Smooth muscle cell (in vitro differentiated cells): ENCODE measurements at regions not wholly inside any gene's neighbourhood (a gene's known extent, or its start where the extent isn't known, plus 50 kb on each side); places are given as distances from the start of the nearest gene placed in this dataset.
"Not testable (repeated sequence)": the region's sequence is repeated elsewhere in the genome, so short reads cannot be mapped to it uniquely, and the experiment has no call there.

ENCODE experiments used
- DNase-seq: peaks from one replicate; lab custom pipeline; 2025; ENCODE audit not compliant: unreplicated experiment; lab: John Stamatoyannopoulos, UW
- H2AFZ ChIP-seq: fragments of 200-600 bp; sonication (generic); 2 replicates; pipeline ENCODE4 v1.6.0; 2016; ENCODE audit warnings: antibody characterized with exemption, low read depth, mild to moderate bottlenecking
- H3F3A ChIP-seq: fragments of 200-600 bp; sonication (generic); 2 replicates; pipeline ENCODE4 v1.6.0; 2017; ENCODE audit warnings: antibody characterized with exemption, low read depth
- H3K27ac ChIP-seq: fragments of 200-600 bp; sonication (generic); 2 replicates; pipeline ENCODE4 v1.5.1; 2016; ENCODE audit warnings: low read depth, mild to moderate bottlenecking
- H3K27me3 ChIP-seq: fragments of 200-600 bp; sonication (generic); 2 replicates; pipeline ENCODE4 v1.6.1; 2016; ENCODE audit warnings: low read depth, mild to moderate bottlenecking
- H3K36me3 ChIP-seq: fragments of 200-600 bp; sonication (generic); 2 replicates; pipeline ENCODE4 v1.5.1; 2016; ENCODE audit warnings: low read depth
- H3K4me1 ChIP-seq: fragments of 200-600 bp; sonication (generic); 2 replicates; pipeline ENCODE4 v1.5.1; 2016; ENCODE audit warnings: low read depth
- H3K4me2 ChIP-seq: fragments of 200-600 bp; sonication (generic); 2 replicates; pipeline ENCODE4 v1.6.0; 2016; ENCODE audit warnings: mild to moderate bottlenecking
- H3K4me3 ChIP-seq: fragments of 200-600 bp; sonication (generic); 2 replicates; pipeline ENCODE4 v1.5.1; 2016; ENCODE audit warnings: mild to moderate bottlenecking
- H3K79me2 ChIP-seq: fragments of 200-600 bp; sonication (generic); 2 replicates; pipeline ENCODE4 v1.6.0; 2016; ENCODE audit warnings: low read depth, mild to moderate bottlenecking
- H3K9ac ChIP-seq: fragments of 200-600 bp; sonication (generic); 2 replicates; pipeline ENCODE4 v1.6.0; 2016; ENCODE audit warnings: low read depth
- H3K9me3 ChIP-seq: fragments of 200-600 bp; sonication (generic); replicated peaks from 2 replicates; pipeline ENCODE4 v1.5.1; 2016; ENCODE audit warnings: low read depth
- H4K20me1 ChIP-seq: fragments of 200-600 bp; sonication (generic); 2 replicates; pipeline ENCODE4 v1.6.0; 2016; ENCODE audit warnings: low read depth
- WGBS: methylation state at CpG from one replicate; pipeline ENCODE4 v1.1.7; 2016; ENCODE audit warnings: low lambda C conversion rate; 5-methylcytosine and 5-hydroxymethylcytosine counted together
- TF ChIP-seq, protein P1 (sequence below): fragments of 200-600 bp; sonication (generic); IDR thresholded peaks from 2 replicates; pipeline ENCODE4 v1.5.1; 2017; ENCODE audit warnings: borderline replicate concordance, mild to moderate bottlenecking, antibody characterized with exemption; ENCODE audit not compliant: insufficient read depth, poor library complexity, severe bottlenecking

DNA sequence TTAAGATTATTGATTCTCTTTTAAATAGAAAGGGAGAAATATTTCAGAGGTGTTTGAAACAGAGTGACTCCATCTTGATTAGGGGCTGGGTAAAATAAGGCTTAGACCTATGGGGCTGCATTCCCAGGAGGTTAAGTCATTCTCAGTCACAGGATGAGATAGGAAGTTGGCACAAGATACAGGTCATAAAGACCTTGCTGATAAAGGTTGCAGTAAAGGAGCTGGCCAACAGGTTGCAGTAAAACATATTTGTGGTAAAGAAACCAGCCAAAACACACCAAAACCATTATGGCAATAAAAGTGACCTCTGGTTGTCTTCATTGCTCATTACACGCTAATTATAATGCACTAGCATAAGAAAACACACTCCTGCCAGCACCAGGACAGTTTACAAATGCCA lies 165.0 kb downstream of the SPIN4 start:
- TF ChIP-seq, protein P1, sequence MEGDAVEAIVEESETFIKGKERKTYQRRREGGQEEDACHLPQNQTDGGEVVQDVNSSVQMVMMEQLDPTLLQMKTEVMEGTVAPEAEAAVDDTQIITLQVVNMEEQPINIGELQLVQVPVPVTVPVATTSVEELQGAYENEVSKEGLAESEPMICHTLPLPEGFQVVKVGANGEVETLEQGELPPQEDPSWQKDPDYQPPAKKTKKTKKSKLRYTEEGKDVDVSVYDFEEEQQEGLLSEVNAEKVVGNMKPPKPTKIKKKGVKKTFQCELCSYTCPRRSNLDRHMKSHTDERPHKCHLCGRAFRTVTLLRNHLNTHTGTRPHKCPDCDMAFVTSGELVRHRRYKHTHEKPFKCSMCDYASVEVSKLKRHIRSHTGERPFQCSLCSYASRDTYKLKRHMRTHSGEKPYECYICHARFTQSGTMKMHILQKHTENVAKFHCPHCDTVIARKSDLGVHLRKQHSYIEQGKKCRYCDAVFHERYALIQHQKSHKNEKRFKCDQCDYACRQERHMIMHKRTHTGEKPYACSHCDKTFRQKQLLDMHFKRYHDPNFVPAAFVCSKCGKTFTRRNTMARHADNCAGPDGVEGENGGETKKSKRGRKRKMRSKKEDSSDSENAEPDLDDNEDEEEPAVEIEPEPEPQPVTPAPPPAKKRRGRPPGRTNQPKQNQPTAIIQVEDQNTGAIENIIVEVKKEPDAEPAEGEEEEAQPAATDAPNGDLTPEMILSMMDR, result no peak

GRCh38 chrX:63179852-63180251 lies 171.3 kb downstream of the SPIN4 start:
- not testable (repeated sequence) for H3K4me3 ChIP-seq, H3K36me3 ChIP-seq, H3F3A ChIP-seq, H3K9ac ChIP-seq, H3K9me3 ChIP-seq, H4K20me1 ChIP-seq, H3K27ac ChIP-seq, H2AFZ ChIP-seq, H3K4me1 ChIP-seq, H3K79me2 ChIP-seq, DNase-seq, H3K4me2 ChIP-seq, H3K27me3 ChIP-seq
- WGBS, result no CpG with 5 or more reads among the region's 3 CpGs

More for the DNA sequence above, 165.0 kb downstream of the SPIN4 start:
- H3K36me3 ChIP-seq, result no peaks in the 10 kb centered on the region
- DNase-seq, result no peak
- no peaks in the 10 kb centered on the region for H3K27me3 ChIP-seq
- no peak overlapping the region for H3K4me3 ChIP-seq
- no peaks in the 10 kb centered on the region for H3F3A ChIP-seq
- no peaks in the 10 kb centered on the region for H3K4me1 ChIP-seq
- no peaks in the 10 kb centered on the region for H3K79me2 ChIP-seq
- no peak overlapping the region for H2AFZ ChIP-seq
- H3K9ac ChIP-seq, result no peak overlapping the region
- no peak overlapping the region for H3K27ac ChIP-seq
- H3K9me3 ChIP-seq, result no peaks in the 10 kb centered on the region
- WGBS, result 35% methylated on average over 1 of the region's 1 CpG
- H3K4me2 ChIP-seq, result no peak overlapping the region
- no peaks in the 10 kb centered on the region for H4K20me1 ChIP-seq

DNA sequence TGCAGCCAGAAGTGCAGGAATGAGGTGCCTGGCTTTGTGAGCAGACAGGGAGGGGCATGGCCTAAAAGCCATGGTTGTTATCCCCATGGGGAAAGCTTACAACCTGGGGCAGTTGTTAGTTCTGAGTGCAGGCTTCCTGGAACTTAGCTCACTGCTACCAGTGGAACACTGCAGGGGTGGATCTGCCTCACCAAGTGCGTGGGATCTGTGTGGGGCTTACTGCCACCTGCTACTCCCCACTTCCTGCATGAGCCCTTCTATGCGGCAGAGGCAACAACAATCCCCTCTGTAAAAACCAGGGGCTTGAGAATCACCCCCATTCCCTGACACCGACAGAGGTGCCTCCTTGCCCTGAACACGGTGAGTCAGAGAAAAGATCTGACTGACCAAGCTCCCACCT lies 174.6 kb downstream of the SPIN4 start:
- WGBS, result no CpG with 5 or more reads among the region's 4 CpGs
- H3F3A ChIP-seq, H3K4me1 ChIP-seq, H2AFZ ChIP-seq, H3K9ac ChIP-seq, H3K27ac ChIP-seq, H3K4me2 ChIP-seq, DNase-seq, H3K79me2 ChIP-seq, H3K36me3 ChIP-seq, H4K20me1 ChIP-seq, H3K9me3 ChIP-seq, H3K27me3 ChIP-seq, H3K4me3 ChIP-seq: not testable (repeated sequence)

DNA sequence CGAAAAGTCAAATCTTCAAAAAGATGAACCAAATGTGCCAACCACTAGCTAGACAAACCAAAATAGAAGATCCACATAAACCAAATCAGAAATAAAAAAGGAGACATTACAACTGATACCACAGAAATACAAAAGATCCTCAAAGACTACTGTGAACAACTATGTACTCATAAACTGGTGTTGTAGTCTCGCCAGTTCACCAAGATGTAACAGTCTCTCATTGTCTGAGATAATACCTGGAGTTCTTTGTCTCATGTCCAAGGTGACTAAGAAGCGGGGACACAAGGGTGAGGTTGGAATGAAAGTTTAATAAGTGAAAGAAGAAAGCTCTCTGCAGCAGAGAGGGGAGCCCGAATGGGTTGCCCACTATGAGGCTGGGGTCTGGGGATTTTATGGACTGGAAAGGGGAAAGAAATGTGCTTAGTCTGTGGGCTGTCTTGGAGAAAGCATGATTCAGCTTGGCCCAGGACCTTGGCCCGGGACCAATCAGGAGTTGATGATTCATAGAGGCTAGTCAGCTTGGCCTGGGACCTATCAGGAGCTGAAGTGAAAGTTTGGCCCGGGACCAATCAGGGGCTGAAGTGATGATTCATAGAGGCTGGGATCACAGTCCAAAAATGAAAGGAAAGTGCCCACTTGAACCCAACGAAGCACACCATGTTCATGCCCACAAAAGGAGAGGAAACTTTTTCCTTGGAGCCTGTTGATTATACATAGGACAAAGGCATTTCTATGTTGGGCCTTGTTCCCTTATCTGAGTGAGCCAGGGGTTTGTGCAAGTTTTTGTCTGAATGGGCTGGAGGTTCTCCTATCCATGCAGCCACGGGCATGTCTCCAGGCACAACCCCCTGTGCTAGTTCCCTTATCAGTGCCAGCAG lies 177.1 kb downstream of the SPIN4 start:
- not testable (repeated sequence) for H2AFZ ChIP-seq, H3K9me3 ChIP-seq, H3K27me3 ChIP-seq, H3K4me3 ChIP-seq, H3K4me1 ChIP-seq, H3K4me2 ChIP-seq, H3K79me2 ChIP-seq, H3K36me3 ChIP-seq, H3K27ac ChIP-seq, H3K9ac ChIP-seq, H4K20me1 ChIP-seq, DNase-seq, H3F3A ChIP-seq
- no CpG with 5 or more reads among the region's 8 CpGs for WGBS

GRCh38 chrX:63169416-63169815 lies 181.7 kb downstream of the SPIN4 start:
- not testable (repeated sequence) for H4K20me1 ChIP-seq, H3K9ac ChIP-seq, H3K27ac ChIP-seq, H2AFZ ChIP-seq, H3K4me3 ChIP-seq, H3K4me1 ChIP-seq, H3K27me3 ChIP-seq, H3K9me3 ChIP-seq, DNase-seq, H3K36me3 ChIP-seq, H3K79me2 ChIP-seq, H3F3A ChIP-seq, H3K4me2 ChIP-seq
- no CpG with 5 or more reads among the region's 4 CpGs for WGBS

- WGBS, result no CpG with 5 or more reads among the region's 1 CpG
- H3K9ac ChIP-seq, H3K4me1 ChIP-seq, DNase-seq, H3K79me2 ChIP-seq, H3K36me3 ChIP-seq, H3K4me3 ChIP-seq, H3K27me3 ChIP-seq, H2AFZ ChIP-seq, H3K9me3 ChIP-seq, H3K27ac ChIP-seq, H4K20me1 ChIP-seq, H3F3A ChIP-seq, H3K4me2 ChIP-seq: not testable (repeated sequence)
These were observed 182.2 kb downstream of the SPIN4 start for GRCh38 chrX:63168949-63169348.

- H3K4me3 ChIP-seq, H2AFZ ChIP-seq, H4K20me1 ChIP-seq, H3K4me1 ChIP-seq, H3K36me3 ChIP-seq, H3F3A ChIP-seq, DNase-seq, H3K9me3 ChIP-seq, H3K27ac ChIP-seq, H3K9ac ChIP-seq, H3K27me3 ChIP-seq, H3K79me2 ChIP-seq, H3K4me2 ChIP-seq: not testable (repeated sequence)
- WGBS, result no CpG with 5 or more reads among the region's 1 CpG
These were observed 184.1 kb downstream of the SPIN4 start for GRCh38 chrX:63167002-63167401.

GRCh38 chrX:63160994-63161393 lies 190.1 kb downstream of the SPIN4 start:
- no CpG with 5 or more reads among the region's 1 CpG for WGBS
- H3K4me3 ChIP-seq, H3K27me3 ChIP-seq, H3K79me2 ChIP-seq, H3K4me2 ChIP-seq, H2AFZ ChIP-seq, H3K9me3 ChIP-seq, H4K20me1 ChIP-seq, H3K4me1 ChIP-seq, H3K9ac ChIP-seq, H3F3A ChIP-seq, DNase-seq, H3K27ac ChIP-seq, H3K36me3 ChIP-seq: not testable (repeated sequence)
